HL-60 (cell line): ENCODE measurements at regions not wholly inside any gene's neighbourhood (a gene's known extent, or its start where the extent isn't known, plus 50 kb on each side); places are given as distances from the start of the nearest gene placed in this dataset.
"Not testable (repeated sequence)": the region's sequence is repeated elsewhere in the genome, so short reads cannot be mapped to it uniquely, and the experiment has no call there.

Source experiments
- DNase-seq, 2 experiments: peaks; one replicate each; pipeline ENCODE4 v3.0.0-alpha.2; 2010 to 2020; ENCODE audit warnings: low read depth in 1 of 2, low spot score in 1 of 2
- H3K27ac ChIP-seq: fragments of 250-450 bp; sonication (Bioruptor Pico); replicated peaks from 2 replicates; pipeline ENCODE4 v1.5.1; 2020; ENCODE audit warnings: mild to moderate bottlenecking, moderate library complexity
- H3K27me3 ChIP-seq: fragments of 250-450 bp; sonication (Bioruptor Pico); 2 replicates; pipeline ENCODE4 v1.5.1; 2021; ENCODE audit warnings: mild to moderate bottlenecking, moderate library complexity; ENCODE audit not compliant: insufficient read depth, poor library complexity, severe bottlenecking
- H3K4me3 ChIP-seq: replicated peaks from 2 replicates; pipeline ENCODE4 v1.5.1; 2011; ENCODE audit warnings: mild to moderate bottlenecking, control low read depth, low read length; ENCODE audit not compliant: insufficient read depth
- GABPA ChIP-seq: IDR thresholded peaks from 2 replicates; pipeline ENCODE4 v1.6.1; 2012; ENCODE audit warnings: low read depth
- POLR2AphosphoS5 ChIP-seq: IDR thresholded peaks from 2 replicates; pipeline ENCODE4 v1.6.1; 2012; ENCODE audit warnings: low read depth
- SPI1 ChIP-seq: IDR thresholded peaks from 2 replicates; pipeline ENCODE4 v1.6.1; 2012; ENCODE audit warnings: low read depth, mild to moderate bottlenecking, borderline replicate concordance
- TF ChIP-seq, protein P1 (sequence below): IDR thresholded peaks from one replicate; pipeline ENCODE4 v1.5.1; 2011; ENCODE audit warnings: low read length, control low read depth, inconsistent platforms; ENCODE audit not compliant: insufficient read depth
- TF ChIP-seq, protein P2 (sequence below): IDR thresholded peaks from 2 replicates; pipeline ENCODE4 v1.6.1; 2012; ENCODE audit warnings: low read depth; ENCODE audit not compliant: insufficient replicate concordance

DNA sequence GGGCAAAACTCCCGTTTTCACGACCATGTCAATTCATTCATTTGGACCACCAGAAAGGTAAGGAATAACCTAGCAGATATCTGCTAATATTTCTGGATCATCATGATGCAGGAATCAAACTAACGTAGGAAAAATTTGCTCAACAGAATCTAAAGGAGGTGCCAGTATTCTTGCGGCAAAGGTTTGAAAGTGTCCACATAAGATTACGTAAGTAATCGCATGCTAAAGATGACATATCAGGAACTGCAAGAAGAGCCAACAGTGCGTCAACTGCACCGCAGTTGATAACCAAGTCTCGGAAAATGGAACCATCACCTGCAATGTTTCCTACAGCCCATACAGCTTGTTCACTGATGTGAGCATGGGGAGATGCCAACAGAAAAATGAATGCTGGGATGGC, 194.1 kb upstream of the ZNF804B start:
- H3K27ac ChIP-seq: no peak overlapping the region
- no peaks in the 10 kb centered on the region for H3K27me3 ChIP-seq
- DNase-seq: no peak
- TF ChIP-seq, protein P1, sequence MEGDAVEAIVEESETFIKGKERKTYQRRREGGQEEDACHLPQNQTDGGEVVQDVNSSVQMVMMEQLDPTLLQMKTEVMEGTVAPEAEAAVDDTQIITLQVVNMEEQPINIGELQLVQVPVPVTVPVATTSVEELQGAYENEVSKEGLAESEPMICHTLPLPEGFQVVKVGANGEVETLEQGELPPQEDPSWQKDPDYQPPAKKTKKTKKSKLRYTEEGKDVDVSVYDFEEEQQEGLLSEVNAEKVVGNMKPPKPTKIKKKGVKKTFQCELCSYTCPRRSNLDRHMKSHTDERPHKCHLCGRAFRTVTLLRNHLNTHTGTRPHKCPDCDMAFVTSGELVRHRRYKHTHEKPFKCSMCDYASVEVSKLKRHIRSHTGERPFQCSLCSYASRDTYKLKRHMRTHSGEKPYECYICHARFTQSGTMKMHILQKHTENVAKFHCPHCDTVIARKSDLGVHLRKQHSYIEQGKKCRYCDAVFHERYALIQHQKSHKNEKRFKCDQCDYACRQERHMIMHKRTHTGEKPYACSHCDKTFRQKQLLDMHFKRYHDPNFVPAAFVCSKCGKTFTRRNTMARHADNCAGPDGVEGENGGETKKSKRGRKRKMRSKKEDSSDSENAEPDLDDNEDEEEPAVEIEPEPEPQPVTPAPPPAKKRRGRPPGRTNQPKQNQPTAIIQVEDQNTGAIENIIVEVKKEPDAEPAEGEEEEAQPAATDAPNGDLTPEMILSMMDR: no peak
- TF ChIP-seq GABPA: no peak
- H3K4me3 ChIP-seq: no peak overlapping the region

DNA sequence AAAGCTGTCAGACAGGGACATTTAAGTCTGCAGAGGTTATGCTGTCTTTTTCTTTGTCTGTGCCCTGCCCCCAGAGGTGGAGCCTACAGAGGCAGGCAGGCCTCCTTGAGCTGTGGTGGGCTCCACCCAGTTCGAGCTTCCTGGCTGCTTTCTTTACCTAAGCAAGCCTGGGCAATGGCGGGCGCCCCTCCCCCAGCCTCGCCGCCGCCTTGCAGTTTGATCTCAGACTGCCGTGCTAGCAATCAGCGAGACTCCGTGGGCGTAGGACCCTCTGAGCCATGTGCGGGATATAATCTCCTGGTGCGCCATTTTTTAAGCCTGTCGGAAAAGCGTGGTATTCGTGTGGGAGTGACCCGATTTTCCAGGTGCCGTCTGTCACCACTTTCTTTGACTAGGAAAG, 203.1 kb upstream of the ZNF804B start:
- H3K4me3 ChIP-seq, DNase-seq, H3K27me3 ChIP-seq, H3K27ac ChIP-seq: not testable (repeated sequence)

DNA sequence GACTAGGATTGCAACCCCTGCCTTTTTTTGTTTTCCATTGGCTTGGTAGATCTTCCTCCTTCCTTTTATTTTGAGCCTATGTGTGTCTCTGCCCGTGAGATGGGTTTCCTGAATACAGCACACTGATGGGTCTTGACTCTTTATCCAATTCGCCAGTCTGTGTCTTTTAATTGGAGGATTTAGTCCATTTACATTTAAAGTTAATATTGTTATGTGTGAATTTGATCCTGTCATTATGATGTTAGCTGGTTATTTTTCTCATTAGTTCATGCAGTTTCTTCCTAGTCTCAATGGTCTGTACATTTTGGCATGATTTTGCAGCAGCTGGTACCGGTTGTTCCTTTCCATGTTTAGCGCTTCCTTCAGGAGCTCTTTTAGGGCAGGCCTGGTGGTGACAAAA, 204.7 kb upstream of the ZNF804B start:
- H3K27ac ChIP-seq, H3K4me3 ChIP-seq, DNase-seq, H3K27me3 ChIP-seq: not testable (repeated sequence)

DNA sequence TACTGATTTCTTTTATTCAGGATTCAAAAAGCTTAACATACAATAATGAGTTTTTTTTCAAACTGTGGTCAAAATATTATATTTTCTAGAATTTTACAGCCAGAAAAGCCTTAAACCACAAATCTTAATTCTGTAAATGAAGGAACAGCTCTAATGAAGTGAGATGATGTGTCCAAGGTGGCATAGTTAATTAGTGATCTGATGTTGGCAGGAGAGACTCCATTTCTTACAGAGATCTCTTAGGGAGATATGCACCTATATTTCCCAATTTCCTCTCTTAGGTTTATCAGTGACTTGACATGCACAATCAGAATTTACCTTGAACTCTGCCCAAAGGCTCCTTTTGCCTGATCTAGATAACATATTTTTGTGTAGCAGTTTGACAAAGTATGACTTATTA, 211.1 kb upstream of the ZNF804B start:
- Histone ChIP-seq H3K27me3 (no peaks in the 10 kb centered on the region), H3K27ac (no peak overlapping the region), H3K4me3 (no peak overlapping the region)
- DNase-seq: no peak
- TF ChIP-seq, protein P2, sequence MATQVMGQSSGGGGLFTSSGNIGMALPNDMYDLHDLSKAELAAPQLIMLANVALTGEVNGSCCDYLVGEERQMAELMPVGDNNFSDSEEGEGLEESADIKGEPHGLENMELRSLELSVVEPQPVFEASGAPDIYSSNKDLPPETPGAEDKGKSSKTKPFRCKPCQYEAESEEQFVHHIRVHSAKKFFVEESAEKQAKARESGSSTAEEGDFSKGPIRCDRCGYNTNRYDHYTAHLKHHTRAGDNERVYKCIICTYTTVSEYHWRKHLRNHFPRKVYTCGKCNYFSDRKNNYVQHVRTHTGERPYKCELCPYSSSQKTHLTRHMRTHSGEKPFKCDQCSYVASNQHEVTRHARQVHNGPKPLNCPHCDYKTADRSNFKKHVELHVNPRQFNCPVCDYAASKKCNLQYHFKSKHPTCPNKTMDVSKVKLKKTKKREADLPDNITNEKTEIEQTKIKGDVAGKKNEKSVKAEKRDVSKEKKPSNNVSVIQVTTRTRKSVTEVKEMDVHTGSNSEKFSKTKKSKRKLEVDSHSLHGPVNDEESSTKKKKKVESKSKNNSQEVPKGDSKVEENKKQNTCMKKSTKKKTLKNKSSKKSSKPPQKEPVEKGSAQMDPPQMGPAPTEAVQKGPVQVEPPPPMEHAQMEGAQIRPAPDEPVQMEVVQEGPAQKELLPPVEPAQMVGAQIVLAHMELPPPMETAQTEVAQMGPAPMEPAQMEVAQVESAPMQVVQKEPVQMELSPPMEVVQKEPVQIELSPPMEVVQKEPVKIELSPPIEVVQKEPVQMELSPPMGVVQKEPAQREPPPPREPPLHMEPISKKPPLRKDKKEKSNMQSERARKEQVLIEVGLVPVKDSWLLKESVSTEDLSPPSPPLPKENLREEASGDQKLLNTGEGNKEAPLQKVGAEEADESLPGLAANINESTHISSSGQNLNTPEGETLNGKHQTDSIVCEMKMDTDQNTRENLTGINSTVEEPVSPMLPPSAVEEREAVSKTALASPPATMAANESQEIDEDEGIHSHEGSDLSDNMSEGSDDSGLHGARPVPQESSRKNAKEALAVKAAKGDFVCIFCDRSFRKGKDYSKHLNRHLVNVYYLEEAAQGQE: no peak
- TF ChIP-seq SPI1 (no peak), POLR2AphosphoS5 (no peak), GABPA (no peak)
- TF ChIP-seq, protein P1: no peak

DNA sequence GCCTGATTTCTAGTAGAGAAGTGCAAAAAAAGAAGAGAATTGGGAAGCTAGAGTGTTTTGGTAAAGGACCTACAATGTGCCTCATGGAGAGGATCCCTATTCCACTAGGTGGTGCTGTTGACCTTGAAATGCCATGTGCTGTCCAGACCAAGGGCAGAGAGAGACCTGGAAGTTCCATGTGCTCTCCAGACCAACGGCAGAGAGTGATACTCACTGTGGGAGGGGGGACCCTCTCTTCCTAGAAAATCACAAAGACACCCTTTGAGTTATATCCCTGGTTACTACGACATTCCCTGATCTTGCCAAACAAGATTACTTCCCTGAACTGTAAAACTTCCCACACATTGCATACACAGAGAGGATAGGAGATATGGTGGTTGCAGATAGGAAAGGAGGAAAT, 212.7 kb upstream of the ZNF804B start:
- peak; percentile 1 to 53 for DNase-seq
- Histone ChIP-seq H3K27me3 (no peaks in the 10 kb centered on the region), H3K4me3 (no peak overlapping the region), H3K27ac (no peak overlapping the region)
- TF ChIP-seq, protein P2: no peak
- no peak for TF ChIP-seq GABPA
- no peak for TF ChIP-seq POLR2AphosphoS5
- no peak for TF ChIP-seq SPI1
- TF ChIP-seq, protein P1: peak; percentile 29
